ENCODE measurements at regions not wholly inside any gene's neighbourhood (a gene's known extent, or its start where the extent isn't known, plus 50 kb on each side); places are given as distances from the start of the nearest gene placed in this dataset.

DNA sequence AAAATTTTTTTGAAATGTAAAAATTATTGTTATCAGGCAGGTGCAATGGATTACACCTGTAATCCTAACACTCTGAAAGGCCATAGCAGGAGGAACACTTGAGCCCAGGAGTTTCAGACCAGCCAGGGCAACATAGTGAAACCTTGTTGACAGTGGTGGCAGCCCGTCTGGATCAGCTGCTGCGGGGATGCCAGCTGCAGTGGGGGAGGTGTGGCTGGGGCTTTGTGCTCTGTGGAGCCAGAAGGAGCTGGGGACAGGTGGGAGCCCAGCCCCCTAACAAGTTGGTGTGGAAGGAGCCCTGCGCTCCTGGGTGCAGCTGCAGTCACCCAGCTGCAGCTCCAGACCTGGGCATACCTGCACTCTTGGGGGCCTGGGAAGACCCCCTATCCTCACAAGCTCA, 182.4 kb upstream of the MC4R start:
- TF ChIP-seq, protein P1, sequence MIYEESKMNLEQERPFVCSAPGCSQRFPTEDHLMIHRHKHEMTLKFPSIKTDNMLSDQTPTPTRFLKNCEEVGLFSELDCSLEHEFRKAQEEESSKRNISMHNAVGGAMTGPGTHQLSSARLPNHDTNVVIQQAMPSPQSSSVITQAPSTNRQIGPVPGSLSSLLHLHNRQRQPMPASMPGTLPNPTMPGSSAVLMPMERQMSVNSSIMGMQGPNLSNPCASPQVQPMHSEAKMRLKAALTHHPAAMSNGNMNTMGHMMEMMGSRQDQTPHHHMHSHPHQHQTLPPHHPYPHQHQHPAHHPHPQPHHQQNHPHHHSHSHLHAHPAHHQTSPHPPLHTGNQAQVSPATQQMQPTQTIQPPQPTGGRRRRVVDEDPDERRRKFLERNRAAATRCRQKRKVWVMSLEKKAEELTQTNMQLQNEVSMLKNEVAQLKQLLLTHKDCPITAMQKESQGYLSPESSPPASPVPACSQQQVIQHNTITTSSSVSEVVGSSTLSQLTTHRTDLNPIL (CRISPR knock-in tag; IDR thresholded peaks at IDR 0.05; ENCODE audit: low read depth) = no peak
- TF ChIP-seq CSDC2 (CRISPR knock-in tag; IDR thresholded peaks at IDR 0.05) (no peak), ZNF565 (CRISPR knock-in tag; conservative IDR thresholded peaks at IDR 0.05; ENCODE audit: low read depth) (no peak), RARB (CRISPR knock-in tag; IDR thresholded peaks at IDR 0.05) (no peak), ISL1 (CRISPR knock-in tag; IDR thresholded peaks at IDR 0.05) (no peak), TCF4 (CRISPR knock-in tag; IDR thresholded peaks at IDR 0.05; ENCODE audit: borderline replicate concordance) (no peak), TOX (CRISPR knock-in tag; IDR thresholded peaks at IDR 0.05; ENCODE audit: borderline replicate concordance) (no peak), ESRRG (CRISPR knock-in tag; IDR thresholded peaks at IDR 0.05) (no peak), OSR1 (CRISPR knock-in tag; IDR thresholded peaks at IDR 0.05) (no peak)
- TF ChIP-seq, protein P2, sequence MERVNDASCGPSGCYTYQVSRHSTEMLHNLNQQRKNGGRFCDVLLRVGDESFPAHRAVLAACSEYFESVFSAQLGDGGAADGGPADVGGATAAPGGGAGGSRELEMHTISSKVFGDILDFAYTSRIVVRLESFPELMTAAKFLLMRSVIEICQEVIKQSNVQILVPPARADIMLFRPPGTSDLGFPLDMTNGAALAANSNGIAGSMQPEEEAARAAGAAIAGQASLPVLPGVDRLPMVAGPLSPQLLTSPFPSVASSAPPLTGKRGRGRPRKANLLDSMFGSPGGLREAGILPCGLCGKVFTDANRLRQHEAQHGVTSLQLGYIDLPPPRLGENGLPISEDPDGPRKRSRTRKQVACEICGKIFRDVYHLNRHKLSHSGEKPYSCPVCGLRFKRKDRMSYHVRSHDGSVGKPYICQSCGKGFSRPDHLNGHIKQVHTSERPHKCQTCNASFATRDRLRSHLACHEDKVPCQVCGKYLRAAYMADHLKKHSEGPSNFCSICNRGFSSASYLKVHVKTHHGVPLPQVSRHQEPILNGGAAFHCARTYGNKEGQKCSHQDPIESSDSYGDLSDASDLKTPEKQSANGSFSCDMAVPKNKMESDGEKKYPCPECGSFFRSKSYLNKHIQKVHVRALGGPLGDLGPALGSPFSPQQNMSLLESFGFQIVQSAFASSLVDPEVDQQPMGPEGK (CRISPR knock-in tag; IDR thresholded peaks at IDR 0.05; ENCODE audit: borderline replicate concordance) = no peak

Data from SK-N-SH treated with all-trans-retinoic acid at 6 μM for 48 hours (cell line).